Stomach (tissue), 8 donors: ENCODE measurements at regions not wholly inside any gene's neighbourhood (a gene's known extent, or its start where the extent isn't known, plus 50 kb on each side); places are given as distances from the start of the nearest gene placed in this dataset.

Experiments
- DNase-seq, 2 donors: peaks; one replicate each; pipeline versions ENCODE4 v3.0.0 to v3.0.0-alpha.2; 2013 to 2019
- H3K27ac ChIP-seq, 5 donors: fragments of 200-600 bp in 4 of 5; sonication (generic) in 4 of 5; one replicate each; pipeline ENCODE4 v1.5.1; 2013 to 2019; ENCODE audit warnings: mild to moderate bottlenecking in 1 of 5, moderate library complexity in 1 of 5
- H3K27me3 ChIP-seq, 3 donors: fragments of 200-600 bp; sonication (generic); one replicate each; pipeline ENCODE4 v1.5.1; 2017 to 2019; ENCODE audit warnings: mixed run types in 1 of 3
- H3K36me3 ChIP-seq, 4 donors: fragments of 200-600 bp; sonication (generic); 1 replicate in 3 of 4; 2 replicates in 1 of 4; pipeline ENCODE4 v1.5.1; 2016 to 2019
- H3K4me1 ChIP-seq, 4 donors: fragments of 200-600 bp; sonication (generic); one replicate each; pipeline ENCODE4 v1.5.1; 2016 to 2019
- H3K4me3 ChIP-seq, 4 donors: fragments of 200-600 bp; sonication (generic) in 3 of 4; one replicate each; pipeline ENCODE4 v1.5.1; 2016 to 2019; ENCODE audit warnings: mild to moderate bottlenecking in 1 of 4
- H3K9me3 ChIP-seq, 4 donors: fragments of 200-600 bp; sonication (generic); one replicate each; pipeline ENCODE4 v1.5.1; 2016 to 2019
- CTCF ChIP-seq, 7 experiments: fragments of 450-650 bp in 4 of 7; fragments of 200-600 bp in 3 of 7; sonication (generic) in 3 of 7; IDR thresholded peaks; one replicate each; pipeline ENCODE4 v1.5.1; 2016 to 2019; ENCODE audit warnings: antibody characterized with exemption in 7 of 7, control low read depth in 2 of 7, mild to moderate bottlenecking in 1 of 7
- EP300 ChIP-seq: sonication (generic); formaldehyde crosslinking; IDR thresholded peaks from one replicate; pipeline ENCODE4 v1.6.1; 2017; ENCODE audit warnings: antibody characterized with exemption
- POLR2A ChIP-seq, 4 donors: fragments of 450-650 bp; IDR thresholded peaks; one replicate each; pipeline ENCODE4 v1.6.1; 2016; ENCODE audit warnings: antibody characterized with exemption in 4 of 4, control low read depth in 2 of 4, mild to moderate bottlenecking in 1 of 4, moderate library complexity in 1 of 4
- POLR2AphosphoS5 ChIP-seq, 3 donors: sonication (generic); formaldehyde crosslinking; IDR thresholded peaks; one replicate each; pipeline ENCODE4 v1.6.1; 2016; ENCODE audit warnings: antibody characterized with exemption in 3 of 3
- WGBS, 5 donors: extraction: QIAGEN DNeasy Blood & Tissue Kit in 3 of 5; methylation state at CpG; one replicate each; pipeline versions ENCODE4 v1.1.5 to v1.1.7; 2013 to 2018; 5-methylcytosine and 5-hydroxymethylcytosine counted together
- intact Hi-C: fragments of 100-400 bp; cut with DNase I; formaldehyde crosslinking; loops from one replicate; pipeline ENCODE4 v1.15.1; 2023; ENCODE audit warnings: low total_unique reads
- donor health status: healthy with polysubstance abuse.
- donor health status: Bipolar disorder and iron deficiency.
- donor health status: healthy.

DNA sequence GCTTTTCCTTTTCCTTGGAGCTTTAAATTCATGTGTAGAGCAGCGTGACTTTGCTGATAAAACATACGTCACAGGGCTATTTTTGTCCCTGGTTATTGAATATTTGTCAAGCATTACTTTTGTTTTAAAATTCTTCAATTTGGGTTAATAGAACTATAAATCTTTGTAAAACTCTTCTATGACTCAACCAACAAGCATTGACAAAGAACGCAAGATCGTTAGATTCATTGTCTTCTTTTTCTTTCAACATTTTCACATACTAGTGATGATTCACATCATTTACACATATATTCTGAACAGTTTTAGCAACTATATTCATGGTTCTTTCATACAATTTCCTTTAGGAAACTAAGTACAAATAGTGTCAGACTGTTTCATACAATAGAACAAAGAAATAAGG is 72.0 kb upstream of the GPM6A start:
- WGBS, 5 donors: 65 to 71% (median 70%) methylated on average over 4 of the region's 4 CpGs
- H3K36me3 ChIP-seq: no peaks in the 10 kb centered on the region
- intact Hi-C loops: no loop called here
- no peaks in the 10 kb centered on the region for H3K27me3 ChIP-seq
- DNase-seq: no peak
- no peak overlapping the region for H3K27ac ChIP-seq
- TF ChIP-seq CTCF (IDR thresholded peaks at IDR 0.05) (no peak), POLR2AphosphoS5 (IDR thresholded peaks at IDR 0.05) (no peak), EP300 (no peak), POLR2A (IDR thresholded peaks at IDR 0.05) (no peak)
- no peaks in the 10 kb centered on the region for H3K4me1 ChIP-seq
- no peak overlapping the region for H3K4me3 ChIP-seq
- H3K9me3 ChIP-seq: peaks cover 0 to 6% (median 2%) of the 10 kb centered on the region in 4 donors

GRCh38 chr4:175891231-175891630 is 79.2 kb upstream of the GPM6A start:
- H3K4me1 ChIP-seq: no peaks in the 10 kb centered on the region
- H3K4me3 ChIP-seq: no peak overlapping the region
- intact Hi-C loops: no loop called here
- H3K27ac ChIP-seq: no peak overlapping the region
- H3K9me3 ChIP-seq: no peaks in the 10 kb centered on the region
- DNase-seq: no peak
- H3K36me3 ChIP-seq: no peaks in the 10 kb centered on the region
- whole genome bisulfite sequencing, 5 donors: 64 to 73% (median 68%) methylated on average over 4 of the region's 4 CpGs
- H3K27me3 ChIP-seq: no peaks in the 10 kb centered on the region
- no peak for TF ChIP-seq EP300
- TF ChIP-seq CTCF (IDR thresholded peaks at IDR 0.05): no peak
- TF ChIP-seq POLR2A (IDR thresholded peaks at IDR 0.05): no peak
- TF ChIP-seq POLR2AphosphoS5 (IDR thresholded peaks at IDR 0.05): no peak

DNA sequence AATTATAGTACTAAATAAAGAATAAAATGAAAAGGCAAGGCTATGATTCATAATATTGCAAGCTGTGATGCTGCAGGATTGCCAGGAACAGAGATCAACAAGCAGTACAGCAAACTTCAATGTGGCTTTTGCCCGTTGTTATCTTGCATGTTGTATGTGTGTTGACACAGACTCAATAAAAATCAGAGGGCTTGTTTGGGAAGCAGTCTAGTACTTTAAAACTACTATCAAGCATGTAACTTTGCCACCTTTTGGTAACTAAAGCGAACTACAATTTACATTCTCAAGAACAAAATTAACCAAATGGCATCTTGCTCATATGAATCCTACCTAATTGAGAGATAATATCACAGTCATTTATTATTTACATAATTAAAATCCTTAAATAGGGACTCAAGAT is 79.8 kb upstream of the GPM6A start:
- WGBS, 5 donors: 6 to 16% (median 10%) methylated on average over 2 of the region's 2 CpGs
- no peak overlapping the region for H3K27ac ChIP-seq
- H3K9me3 ChIP-seq: no peaks in the 10 kb centered on the region
- peak in 1 of 2 donors; percentile 63 for DNase-seq
- intact Hi-C loops: no loop called here
- no peaks in the 10 kb centered on the region for H3K4me1 ChIP-seq
- H3K27me3 ChIP-seq: no peaks in the 10 kb centered on the region
- no peak overlapping the region for H3K4me3 ChIP-seq
- no peaks in the 10 kb centered on the region for H3K36me3 ChIP-seq
- TF ChIP-seq POLR2AphosphoS5 (IDR thresholded peaks at IDR 0.05) (no peak), CTCF (IDR thresholded peaks at IDR 0.05) (peak in 2 of 7 experiments; percentile 14 to 23)

- TF ChIP-seq POLR2A (IDR thresholded peaks at IDR 0.05) (no peak), POLR2AphosphoS5 (IDR thresholded peaks at IDR 0.05) (no peak), CTCF (IDR thresholded peaks at IDR 0.05) (no peak), EP300 (no peak)
- H3K36me3 ChIP-seq: no peaks in the 10 kb centered on the region
- DNase-seq: no peak
- no peaks in the 10 kb centered on the region for H3K27me3 ChIP-seq
- intact Hi-C loops: no loop called here
- no peaks in the 10 kb centered on the region for H3K9me3 ChIP-seq
- no peak overlapping the region for H3K4me3 ChIP-seq
- H3K4me1 ChIP-seq: no peaks in the 10 kb centered on the region
- H3K27ac ChIP-seq: no peak overlapping the region
- 70 to 78% (median 76%) methylated on average over 2 of the region's 2 CpGs for WGBS, 5 donors
Measured at GRCh38 chr4:175905925-175906324, 93.9 kb upstream of the GPM6A start.

GRCh38 chr4:175906384-175906783 is 94.3 kb upstream of the GPM6A start:
- TF ChIP-seq EP300 (no peak), CTCF (IDR thresholded peaks at IDR 0.05) (no peak), POLR2A (IDR thresholded peaks at IDR 0.05) (no peak), POLR2AphosphoS5 (IDR thresholded peaks at IDR 0.05) (no peak)
- Histone ChIP-seq H3K27ac (no peak overlapping the region), H3K9me3 (no peaks in the 10 kb centered on the region), H3K36me3 (no peaks in the 10 kb centered on the region), H3K4me1 (no peaks in the 10 kb centered on the region), H3K27me3 (no peaks in the 10 kb centered on the region), H3K4me3 (no peak overlapping the region)
- intact Hi-C loops: no loop called here
- no peak for DNase-seq
- WGBS, 5 donors: 86 to 88% (median 88%) methylated on average over 5 of the region's 5 CpGs
